ENCODE measurements at regions not wholly inside any gene's neighbourhood (a gene's known extent, or its start where the extent isn't known, plus 50 kb on each side); places are given as distances from the start of the nearest gene placed in this dataset.

DNA sequence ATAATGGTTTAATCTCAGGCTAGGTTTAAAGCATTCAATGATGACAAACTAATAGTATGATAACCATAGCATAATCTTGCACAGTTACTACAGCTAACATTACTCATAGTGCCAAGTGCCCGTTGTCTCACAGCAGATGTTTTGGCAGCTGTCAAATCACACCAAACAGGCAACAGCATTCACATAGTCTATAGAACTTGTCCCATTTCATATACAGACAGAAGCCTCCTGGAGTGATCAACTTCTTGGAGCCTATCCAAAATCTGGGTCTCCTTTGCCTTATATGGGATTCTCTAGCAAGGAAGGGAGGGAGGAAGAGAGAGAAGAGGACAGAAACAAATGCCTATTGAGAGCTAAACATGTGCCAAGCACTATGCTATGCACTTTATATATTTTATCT is 250.6 kb upstream of the ZP4 start:
- no peak for DNase-seq (ENCODE audit: low spot score in 2 of 2)
- Mint-ChIP-seq H3K4me3 (no peak overlapping the region), H3K27ac (no peak overlapping the region), H3K4me1 (no peaks in the 10 kb centered on the region), H3K36me3 (no peaks in the 10 kb centered on the region), H3K9me3 (peaks cover 6% of the 10 kb centered on the region)
- ATAC-seq: no peak

DNA sequence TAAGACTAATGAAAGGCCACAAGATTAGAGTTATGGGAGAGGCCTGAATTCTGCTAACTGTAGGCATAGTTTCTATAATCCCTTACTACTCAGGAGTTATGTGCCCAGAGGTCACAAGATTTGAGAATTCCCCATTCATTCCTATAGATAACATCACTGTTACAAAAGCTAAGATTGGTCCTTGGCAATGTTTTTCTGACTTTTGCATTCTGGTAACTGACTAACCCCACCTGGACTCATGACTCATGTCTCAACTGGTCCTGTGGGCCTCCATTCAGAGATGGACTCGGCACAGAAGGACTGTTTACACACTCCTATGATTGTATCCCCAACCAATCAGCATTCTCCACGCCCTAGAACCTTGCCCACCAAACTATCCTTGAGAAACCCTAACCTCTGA is 249.0 kb upstream of the ZP4 start:
- Mint-ChIP-seq H3K27ac (no peak overlapping the region), H3K4me1 (no peaks in the 10 kb centered on the region), H3K36me3 (no peaks in the 10 kb centered on the region), H3K4me3 (no peak overlapping the region), H3K9me3 (peaks cover 6% of the 10 kb centered on the region)
- ATAC-seq (no peak), DNase-seq (ENCODE audit: low spot score in 2 of 2) (no peak)

DNA sequence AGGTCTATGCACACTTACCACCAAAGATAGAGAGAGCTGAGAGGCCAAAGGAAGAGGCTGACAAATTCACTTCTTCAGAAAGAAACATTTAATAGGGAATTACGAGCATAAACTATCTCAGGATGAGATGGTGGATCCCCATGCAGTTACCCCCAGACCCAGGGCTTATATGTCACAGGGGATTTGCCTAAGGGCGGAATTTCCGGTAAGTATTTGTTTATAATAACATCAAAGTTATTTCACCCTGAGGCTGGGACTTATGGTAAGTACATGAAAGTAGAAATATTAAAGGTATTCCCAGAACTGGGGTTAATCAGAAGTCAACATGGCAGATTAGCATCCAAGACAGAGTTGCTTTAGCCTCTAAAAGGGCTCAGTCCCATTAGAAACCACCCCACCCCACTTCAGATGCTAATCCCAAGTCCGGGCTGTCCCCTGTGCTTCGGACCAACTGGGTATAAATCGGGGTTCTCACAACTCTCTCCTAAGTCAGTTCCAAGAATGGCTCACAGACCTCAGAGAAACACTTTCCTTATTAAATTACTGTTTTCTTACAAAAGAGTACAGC is 247.4 kb upstream of the ZP4 start:
- DNase-seq (ENCODE audit: low spot score in 2 of 2): no peak
- Mint-ChIP-seq H3K4me3 (no peak overlapping the region), H3K27ac (no peak overlapping the region), H3K4me1 (no peaks in the 10 kb centered on the region), H3K9me3 (peaks cover 10% of the 10 kb centered on the region), H3K36me3 (no peaks in the 10 kb centered on the region)
- ATAC-seq: no peak

GRCh38 chr1:238135708-238136664 is 245.3 kb upstream of the ZP4 start:
- Mint-ChIP-seq H3K36me3 (no peaks in the 10 kb centered on the region), H3K27ac (no peak overlapping the region), H3K9me3 (peaks cover 4% of the 10 kb centered on the region), H3K4me1 (no peaks in the 10 kb centered on the region), H3K4me3 (no peak overlapping the region)
- ATAC-seq (no peak), DNase-seq (ENCODE audit: low spot score in 2 of 2) (no peak)

GRCh38 chr1:238129677-238130076 is 239.0 kb upstream of the ZP4 start:
- Mint-ChIP-seq H3K9me3 (peaks cover 9% of the 10 kb centered on the region), H3K36me3 (no peaks in the 10 kb centered on the region), H3K27ac (no peak overlapping the region), H3K4me1 (no peaks in the 10 kb centered on the region), H3K4me3 (no peak overlapping the region)
- ATAC-seq (no peak), DNase-seq (ENCODE audit: low spot score in 2 of 2) (no peak)

DNA sequence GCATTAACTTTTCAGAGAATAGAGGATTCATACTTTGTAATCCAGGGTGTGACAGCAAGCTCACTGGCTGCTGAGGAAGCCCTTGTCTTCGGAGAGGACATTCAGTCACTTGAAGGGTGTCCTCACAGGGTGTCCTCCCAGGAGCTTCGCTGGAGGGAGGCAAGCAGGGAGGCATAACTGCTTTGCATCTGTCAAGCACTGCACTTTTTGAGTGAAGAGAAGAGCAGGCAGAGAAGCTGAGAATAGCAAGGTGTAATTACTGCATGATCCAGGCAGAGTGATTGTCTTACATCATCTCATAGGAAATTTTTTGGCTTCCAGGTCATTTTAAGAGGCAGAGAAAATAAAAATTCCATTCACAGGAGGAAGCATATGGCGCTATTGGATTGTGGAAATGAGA is 232.5 kb upstream of the ZP4 start:
- no peaks in the 10 kb centered on the region for H3K36me3 Mint-ChIP-seq
- DNase-seq (ENCODE audit: low spot score in 2 of 2): no peak
- no peak for ATAC-seq
- H3K27ac Mint-ChIP-seq: no peak overlapping the region
- peaks cover 2% of the 10 kb centered on the region for H3K9me3 Mint-ChIP-seq
- H3K4me3 Mint-ChIP-seq: no peak overlapping the region
- H3K4me1 Mint-ChIP-seq: no peaks in the 10 kb centered on the region

- Mint-ChIP-seq H3K4me3 (no peak overlapping the region), H3K9me3 (no peaks in the 10 kb centered on the region), H3K27ac (no peak overlapping the region), H3K4me1 (no peaks in the 10 kb centered on the region), H3K36me3 (no peaks in the 10 kb centered on the region)
- ATAC-seq: no peak
- DNase-seq (ENCODE audit: low spot score in 2 of 2): no peak
These were observed 229.1 kb upstream of the ZP4 start for GRCh38 chr1:238119861-238120260.

- H3K4me3 Mint-ChIP-seq: no peak overlapping the region
- no peaks in the 10 kb centered on the region for H3K9me3 Mint-ChIP-seq
- no peaks in the 10 kb centered on the region for H3K36me3 Mint-ChIP-seq
- H3K4me1 Mint-ChIP-seq: no peaks in the 10 kb centered on the region
- no peak overlapping the region for H3K27ac Mint-ChIP-seq
- no peak for DNase-seq (ENCODE audit: low spot score in 2 of 2)
- ATAC-seq: no peak
These were observed 228.3 kb upstream of the ZP4 start for GRCh38 chr1:238119060-238119459.

DNA sequence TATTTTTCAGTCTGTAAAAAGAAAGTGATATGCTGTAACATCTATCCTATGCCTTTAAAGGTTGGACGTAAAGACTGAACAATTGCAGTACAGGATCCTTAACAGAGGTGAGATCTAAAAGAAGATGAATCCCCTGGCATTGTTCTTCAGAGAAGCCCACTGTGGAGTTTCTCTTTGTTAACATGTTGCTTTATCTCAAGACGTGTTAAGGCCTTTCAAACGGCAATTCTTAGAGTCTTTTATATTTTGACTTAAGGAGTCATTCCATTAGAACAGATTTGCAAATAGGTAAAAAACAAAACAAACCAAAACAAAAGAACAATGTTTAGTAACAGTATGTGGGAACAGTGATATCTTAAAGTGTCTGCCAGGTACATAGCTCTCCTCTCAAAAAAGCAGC is 225.1 kb upstream of the ZP4 start:
- Mint-ChIP-seq H3K36me3 (no peaks in the 10 kb centered on the region), H3K4me3 (no peak overlapping the region), H3K4me1 (no peaks in the 10 kb centered on the region), H3K9me3 (peaks cover 3% of the 10 kb centered on the region), H3K27ac (no peak overlapping the region)
- no peak for ATAC-seq
- DNase-seq (ENCODE audit: low spot score in 2 of 2): no peak

GRCh38 chr1:238112952-238113621 is 222.4 kb upstream of the ZP4 start:
- H3K9me3 Mint-ChIP-seq: peaks cover 3% of the 10 kb centered on the region
- H3K4me3 Mint-ChIP-seq: no peak overlapping the region
- no peaks in the 10 kb centered on the region for H3K36me3 Mint-ChIP-seq
- no peaks in the 10 kb centered on the region for H3K4me1 Mint-ChIP-seq
- H3K27ac Mint-ChIP-seq: no peak overlapping the region
- ATAC-seq (no peak), DNase-seq (ENCODE audit: low spot score in 2 of 2) (no peak)

GRCh38 chr1:238111516-238111915 is 220.8 kb upstream of the ZP4 start:
- no peak overlapping the region for H3K4me3 Mint-ChIP-seq

GRCh38 chr1:238111081-238111480 is 220.4 kb upstream of the ZP4 start:
- H3K4me3 Mint-ChIP-seq: no peak overlapping the region
- H3K36me3 Mint-ChIP-seq: no peaks in the 10 kb centered on the region
- no peak for DNase-seq (ENCODE audit: low spot score in 2 of 2)
- H3K9me3 Mint-ChIP-seq: peaks cover 3% of the 10 kb centered on the region
- no peak for ATAC-seq
- no peak overlapping the region for H3K27ac Mint-ChIP-seq
- H3K4me1 Mint-ChIP-seq: no peaks in the 10 kb centered on the region

More at GRCh38 chr1:238111516-238111915, 220.8 kb upstream of the ZP4 start:
- peaks cover 3% of the 10 kb centered on the region for H3K9me3 Mint-ChIP-seq
- no peaks in the 10 kb centered on the region for H3K36me3 Mint-ChIP-seq
- no peak overlapping the region for H3K27ac Mint-ChIP-seq
- DNase-seq (ENCODE audit: low spot score in 2 of 2) (no peak), ATAC-seq (no peak)
- H3K4me1 Mint-ChIP-seq: no peaks in the 10 kb centered on the region

- DNase-seq (ENCODE audit: low spot score in 2 of 2): no peak
- no peaks in the 10 kb centered on the region for H3K4me1 Mint-ChIP-seq
- H3K9me3 Mint-ChIP-seq: peaks cover 3% of the 10 kb centered on the region
- H3K27ac Mint-ChIP-seq: no peak overlapping the region
- no peaks in the 10 kb centered on the region for H3K36me3 Mint-ChIP-seq
- H3K4me3 Mint-ChIP-seq: no peak overlapping the region
- no peak for ATAC-seq
These were observed 217.7 kb upstream of the ZP4 start for GRCh38 chr1:238108417-238108816.

DNA sequence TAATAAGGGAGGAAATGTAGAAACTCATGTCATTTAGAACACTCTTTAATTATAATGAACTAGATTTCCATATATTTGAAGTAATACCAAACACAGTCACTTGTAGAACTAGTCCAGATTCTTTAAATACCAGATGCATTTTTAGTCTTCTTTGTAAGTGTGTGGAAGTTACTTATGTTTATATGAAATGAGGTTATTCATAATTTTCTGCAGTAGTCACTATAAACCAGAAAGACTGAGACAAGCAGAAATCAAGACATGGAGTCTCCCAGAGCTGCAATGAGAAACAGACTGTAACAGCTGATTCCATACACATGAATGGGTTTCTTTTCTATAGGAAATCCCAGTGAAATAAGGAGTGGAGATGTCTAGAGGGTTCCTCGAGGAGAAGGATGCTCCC is 216.6 kb upstream of the ZP4 start:
- DNase-seq (ENCODE audit: low spot score in 2 of 2) (no peak), ATAC-seq (no peak)
- Mint-ChIP-seq H3K9me3 (peaks cover 3% of the 10 kb centered on the region), H3K36me3 (no peaks in the 10 kb centered on the region), H3K4me3 (no peak overlapping the region), H3K4me1 (no peaks in the 10 kb centered on the region), H3K27ac (no peak overlapping the region)

DNA sequence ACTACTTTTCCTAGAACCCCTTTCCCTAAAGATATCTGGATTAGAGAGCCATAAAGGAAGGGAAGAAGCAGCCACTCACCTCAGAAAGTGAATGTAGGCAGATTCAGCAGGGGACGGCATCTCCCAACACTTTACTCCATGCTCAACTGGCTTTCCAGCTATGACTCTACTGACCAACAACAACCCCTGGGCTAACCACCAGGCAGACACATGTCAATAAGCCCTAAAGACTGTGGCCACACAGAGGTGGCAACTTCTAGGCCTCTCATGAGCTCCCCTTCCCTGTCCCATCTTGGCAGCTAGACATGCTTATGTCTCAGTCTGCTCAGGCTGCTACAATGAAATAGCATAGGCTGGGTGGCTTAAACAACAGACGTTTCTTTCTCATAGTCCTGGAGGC is 214.0 kb upstream of the ZP4 start:
- Mint-ChIP-seq H3K36me3 (no peaks in the 10 kb centered on the region), H3K4me1 (no peaks in the 10 kb centered on the region), H3K9me3 (no peaks in the 10 kb centered on the region), H3K27ac (no peak overlapping the region), H3K4me3 (no peak overlapping the region)
- DNase-seq (ENCODE audit: low spot score in 2 of 2) (no peak), ATAC-seq (no peak)

DNA sequence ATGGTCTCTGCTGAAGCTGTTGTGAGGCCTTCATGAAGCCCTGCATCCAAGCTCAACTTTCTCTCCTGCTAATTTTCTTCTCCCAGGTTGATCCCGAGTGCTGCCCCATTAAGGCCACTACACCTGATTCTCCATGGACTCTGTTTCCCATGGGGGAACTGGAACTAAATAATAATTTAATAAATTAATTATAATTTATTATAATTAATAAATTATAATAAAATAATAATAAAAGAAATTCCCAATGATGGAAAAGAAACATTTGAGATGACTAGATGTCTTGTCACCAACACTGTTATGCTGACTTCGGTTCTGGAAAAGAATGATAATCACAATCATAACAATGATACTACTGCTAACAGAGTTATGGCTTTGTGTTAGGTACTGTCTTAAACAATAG is 211.2 kb upstream of the ZP4 start:
- H3K9me3 Mint-ChIP-seq: no peaks in the 10 kb centered on the region
- no peak overlapping the region for H3K27ac Mint-ChIP-seq
- no peaks in the 10 kb centered on the region for H3K36me3 Mint-ChIP-seq
- DNase-seq (ENCODE audit: low spot score in 2 of 2) (no peak), ATAC-seq (no peak)
- H3K4me3 Mint-ChIP-seq: no peak overlapping the region
- no peaks in the 10 kb centered on the region for H3K4me1 Mint-ChIP-seq

Data from stimulated activated effector memory CD8-positive, alpha-beta T cell treated with anti-CD3 and anti-CD28 coated beads, Interleukin-12 subunit alpha, Interleukin-12 subunit beta, amount 100 ng/mL, for 72 hours (primary cell).